ENCODE measurements at regions not wholly inside any gene's neighbourhood (a gene's known extent, or its start where the extent isn't known, plus 50 kb on each side); places are given as distances from the start of the nearest gene placed in this dataset.

GRCh38 chr18:59960272-59960671 lies 60.5 kb downstream of the PMAIP1 start:
- DNase-seq (ENCODE audit: low read depth), result no peak

GRCh38 chr18:59959606-59960005 lies 59.8 kb downstream of the PMAIP1 start:
- no peak for DNase-seq (ENCODE audit: low read depth)

- peak; percentile 49 for DNase-seq (ENCODE audit: low read depth)
These were observed 59.3 kb downstream of the PMAIP1 start for GRCh38 chr18:59959073-59959472.

GRCh38 chr18:59957957-59958356 lies 58.2 kb downstream of the PMAIP1 start:
- DNase-seq (ENCODE audit: low read depth), result peak; percentile 61

- peak; percentile 6 for DNase-seq (ENCODE audit: low read depth)
These were observed 55.0 kb downstream of the PMAIP1 start for GRCh38 chr18:59954755-59955156.

GRCh38 chr18:59954241-59954640 lies 54.4 kb downstream of the PMAIP1 start:
- DNase-seq (ENCODE audit: low read depth), result no peak

Data from amniotic epithelial cell (primary cell).